Mesendoderm (in vitro differentiated cells): ENCODE measurements at regions not wholly inside any gene's neighbourhood (a gene's known extent, or its start where the extent isn't known, plus 50 kb on each side); places are given as distances from the start of the nearest gene placed in this dataset.

Source experiments
- DNase-seq: peaks from one replicate; pipeline ENCODE4 v3.0.0; 2013
- H2AK5ac ChIP-seq: 2 replicates; pipeline ENCODE4 v1.6.1; 2013; ENCODE audit warnings: low read length, inconsistent platforms
- H2BK120ac ChIP-seq: 2 replicates; pipeline ENCODE4 v1.6.1; 2013; ENCODE audit warnings: low read depth, mild to moderate bottlenecking, low read length, moderate library complexity, mixed read lengths
- H2BK15ac ChIP-seq: replicated peaks from 2 replicates; pipeline ENCODE4 v1.6.1; 2013; ENCODE audit warnings: low read depth, mild to moderate bottlenecking, moderate library complexity
- H2BK5ac ChIP-seq: 2 replicates; pipeline ENCODE4 v1.6.1; 2013; ENCODE audit warnings: low read length, inconsistent platforms
- H3K18ac ChIP-seq: 2 replicates; pipeline ENCODE4 v1.6.1; 2013; ENCODE audit warnings: mild to moderate bottlenecking, low read length, mixed read lengths
- H3K23ac ChIP-seq: one replicate; pipeline ENCODE4 v1.6.1; 2013; ENCODE audit warnings: low read length
- H3K27ac ChIP-seq: 2 replicates; pipeline ENCODE4 v1.5.1; 2013; ENCODE audit warnings: low read depth, mild to moderate bottlenecking, inconsistent platforms, low read length, moderate library complexity
- H3K27me3 ChIP-seq: 2 replicates; pipeline ENCODE4 v1.6.1; 2013; ENCODE audit warnings: low read length, control low read depth, mild to moderate bottlenecking, inconsistent platforms; ENCODE audit not compliant: insufficient read depth, poor library complexity
- H3K36me3 ChIP-seq: 2 replicates; pipeline ENCODE4 v1.6.1; 2013; ENCODE audit warnings: low read length, inconsistent platforms; ENCODE audit not compliant: control insufficient read depth, insufficient read depth
- H3K4ac ChIP-seq: one replicate; pipeline ENCODE4 v1.6.1; 2013; ENCODE audit warnings: low read depth, mild to moderate bottlenecking, low read length, moderate library complexity
- H3K4me1 ChIP-seq: 2 replicates; pipeline ENCODE4 v1.6.1; 2013; ENCODE audit warnings: low read depth, low read length, inconsistent platforms; ENCODE audit not compliant: control insufficient read depth
- H3K4me2 ChIP-seq: 2 replicates; pipeline ENCODE4 v1.6.1; 2013; ENCODE audit warnings: low read length
- H3K4me3 ChIP-seq: 2 replicates; pipeline ENCODE4 v1.5.1; 2013; ENCODE audit warnings: mild to moderate bottlenecking, low read length
- H3K56ac ChIP-seq: one replicate; pipeline ENCODE4 v1.6.1; 2013; ENCODE audit warnings: low read length
- H3K79me1 ChIP-seq: 2 replicates; pipeline ENCODE4 v1.6.1; 2013; ENCODE audit warnings: low read length, inconsistent platforms
- H3K79me2 ChIP-seq: 2 replicates; pipeline ENCODE4 v1.6.1; 2013; ENCODE audit warnings: mild to moderate bottlenecking, low read length; ENCODE audit not compliant: control insufficient read depth, insufficient read depth
- H3K9ac ChIP-seq: 2 replicates; pipeline ENCODE4 v1.6.1; 2013; ENCODE audit warnings: low read length, inconsistent platforms
- H4K5ac ChIP-seq: one replicate; pipeline ENCODE4 v1.6.1; 2013; ENCODE audit warnings: low read length
- H4K8ac ChIP-seq: one replicate; pipeline ENCODE4 v1.6.1; 2013; ENCODE audit warnings: low read depth, mild to moderate bottlenecking, control low read depth, low read length, moderate library complexity
- WGBS: extraction: QIAGEN DNeasy Blood & Tissue Kit; methylation state at CpG from one replicate; pipeline ENCODE4 v1.1.7; 2013; ENCODE audit warnings: low lambda C conversion rate, missing lambda C conversion rate; ENCODE audit not compliant: insufficient coverage; ENCODE audit errors: extremely low coverage; 5-methylcytosine and 5-hydroxymethylcytosine counted together

DNA sequence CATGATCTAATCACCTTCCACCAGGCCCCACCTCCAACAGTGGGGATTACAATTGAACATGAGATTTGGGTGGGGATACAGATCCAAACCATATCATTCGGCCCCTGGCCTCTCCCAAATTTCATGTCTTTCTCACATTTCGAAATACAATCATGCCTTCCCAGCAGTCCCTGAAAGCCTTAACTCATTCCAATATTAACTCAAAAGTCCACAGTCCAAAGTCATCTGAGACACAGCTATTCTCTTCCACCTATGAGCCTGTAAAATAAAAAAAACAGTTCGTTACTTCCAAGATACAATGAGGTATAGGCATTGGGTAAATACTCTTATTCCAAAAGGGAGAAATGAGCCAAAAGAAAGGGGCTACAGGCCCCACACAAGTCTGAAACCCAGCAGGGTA is 222.6 kb downstream of the SOD2 start:
- Histone ChIP-seq H3K4me1 (no peaks in the 10 kb centered on the region), H3K36me3 (no peaks in the 10 kb centered on the region), H2AK5ac (no peak overlapping the region), H3K18ac (no peak overlapping the region), H3K79me1 (no peaks in the 10 kb centered on the region), H2BK120ac (no peak overlapping the region), H3K27me3 (no peaks in the 10 kb centered on the region), H2BK15ac (no peak overlapping the region), H4K8ac (no peak overlapping the region), H3K56ac (no peak overlapping the region), H2BK5ac (no peak overlapping the region), H3K9ac (no peak overlapping the region), H4K5ac (no peak overlapping the region), H3K4ac (no peak overlapping the region), H3K27ac (no peak overlapping the region), H3K4me2 (no peak overlapping the region), H3K4me3 (no peak overlapping the region), H3K23ac (no peak overlapping the region), H3K79me2 (no peaks in the 10 kb centered on the region)
- DNase-seq = no peak
- WGBS = no CpG with 5 or more reads among the region's 3 CpGs

DNA sequence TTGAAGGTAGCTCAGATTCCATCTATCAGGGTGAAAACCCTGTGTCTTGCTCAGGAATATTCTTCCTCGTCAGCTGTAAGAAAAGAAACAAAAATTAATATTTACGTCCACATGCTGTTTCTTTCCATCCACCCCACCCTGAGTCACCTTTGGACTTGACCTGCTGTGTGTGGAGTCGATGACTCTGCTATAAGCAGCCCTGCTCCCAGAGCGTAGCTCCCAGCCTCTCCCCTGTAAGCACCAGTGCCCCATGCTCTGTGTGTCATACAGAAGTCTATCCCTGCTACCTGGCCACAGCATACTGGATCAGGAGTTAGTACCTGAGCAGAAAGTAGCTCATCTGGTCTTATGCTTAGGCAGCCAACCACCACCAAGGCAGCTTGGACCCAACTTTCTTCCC is 223.6 kb downstream of the SOD2 start:
- no peaks in the 10 kb centered on the region for H3K27me3 ChIP-seq
- no peak overlapping the region for H2BK15ac ChIP-seq
- H3K27ac ChIP-seq = no peak overlapping the region
- no peak overlapping the region for H4K8ac ChIP-seq
- H3K36me3 ChIP-seq = no peaks in the 10 kb centered on the region
- H3K79me2 ChIP-seq = no peaks in the 10 kb centered on the region
- H3K4me1 ChIP-seq = no peaks in the 10 kb centered on the region
- H4K5ac ChIP-seq = no peak overlapping the region
- H2BK5ac ChIP-seq = no peak overlapping the region
- H3K4me2 ChIP-seq = no peak overlapping the region
- H2BK120ac ChIP-seq = no peak overlapping the region
- no CpG with 5 or more reads among the region's 4 CpGs for WGBS
- H3K23ac ChIP-seq = no peak overlapping the region
- no peak overlapping the region for H3K9ac ChIP-seq
- H3K18ac ChIP-seq = no peak overlapping the region
- H3K79me1 ChIP-seq = no peaks in the 10 kb centered on the region
- no peak overlapping the region for H3K4ac ChIP-seq
- H2AK5ac ChIP-seq = no peak overlapping the region
- no peak overlapping the region for H3K56ac ChIP-seq
- DNase-seq = no peak
- no peak overlapping the region for H3K4me3 ChIP-seq

DNA sequence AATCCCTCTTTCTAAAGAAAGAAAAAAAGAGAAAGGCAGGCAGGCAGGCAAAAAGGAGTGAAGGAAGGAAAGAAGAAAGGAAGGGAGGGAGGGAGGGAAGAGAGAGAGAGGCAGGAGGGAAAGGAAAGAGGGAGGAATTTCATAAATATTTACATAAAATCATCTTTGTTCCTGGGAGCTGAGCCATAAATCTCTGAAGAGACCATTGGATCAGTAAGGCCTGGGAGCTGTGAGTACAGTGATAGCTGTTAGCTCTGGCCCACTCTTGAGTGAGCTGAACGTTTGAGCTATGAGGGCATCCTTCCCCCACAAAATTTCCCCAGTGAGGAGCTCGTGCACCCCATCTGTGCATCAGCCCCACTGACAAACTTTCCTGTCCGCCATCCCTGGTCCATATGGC is 224.0 kb downstream of the SOD2 start:
- no peaks in the 10 kb centered on the region for H3K4me1 ChIP-seq
- H3K56ac ChIP-seq = no peak overlapping the region
- no peak for DNase-seq
- no peak overlapping the region for H4K5ac ChIP-seq
- H3K27ac ChIP-seq = no peak overlapping the region
- H3K4me2 ChIP-seq = no peak overlapping the region
- H3K36me3 ChIP-seq = no peaks in the 10 kb centered on the region
- H3K79me2 ChIP-seq = no peaks in the 10 kb centered on the region
- no peak overlapping the region for H2BK120ac ChIP-seq
- no peak overlapping the region for H2BK15ac ChIP-seq
- no peak overlapping the region for H2BK5ac ChIP-seq
- H4K8ac ChIP-seq = no peak overlapping the region
- no peak overlapping the region for H3K18ac ChIP-seq
- H2AK5ac ChIP-seq = no peak overlapping the region
- H3K4me3 ChIP-seq = no peak overlapping the region
- H3K4ac ChIP-seq = no peak overlapping the region
- no peaks in the 10 kb centered on the region for H3K27me3 ChIP-seq
- H3K79me1 ChIP-seq = no peaks in the 10 kb centered on the region
- H3K23ac ChIP-seq = no peak overlapping the region
- WGBS = no CpG with 5 or more reads among the region's 3 CpGs
- no peak overlapping the region for H3K9ac ChIP-seq

DNA sequence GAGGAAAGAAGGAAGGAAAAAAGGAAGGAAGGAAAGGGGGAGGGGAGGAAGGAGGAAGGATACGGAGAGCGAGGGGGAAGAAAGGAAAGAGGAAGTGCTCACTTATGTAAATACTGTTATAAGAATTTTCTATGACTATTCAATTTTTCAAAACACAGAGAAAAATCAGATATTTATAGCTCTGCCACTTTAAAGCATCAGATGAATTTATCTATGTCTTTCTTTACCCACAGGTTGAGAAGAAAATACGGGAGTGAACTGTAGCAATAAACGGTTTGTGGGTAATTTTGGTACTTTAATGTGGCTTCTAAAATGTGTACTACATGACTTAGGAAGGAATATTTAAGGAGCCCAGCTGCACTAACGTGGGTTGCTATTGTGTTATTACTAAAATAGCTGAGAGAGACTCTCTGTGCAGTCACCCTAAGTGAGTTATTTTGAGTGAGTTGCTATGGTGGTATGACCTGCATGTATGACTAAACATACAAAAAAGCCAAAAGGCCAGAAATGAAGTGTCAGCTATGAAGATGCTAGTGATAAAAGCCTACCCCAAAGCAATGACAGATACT is 225.5 kb downstream of the SOD2 start:
- Histone ChIP-seq H2BK15ac (no peak overlapping the region), H3K4ac (no peak overlapping the region), H2AK5ac (no peak overlapping the region), H3K23ac (no peak overlapping the region), H3K79me1 (no peaks in the 10 kb centered on the region), H3K4me3 (no peak overlapping the region), H3K9ac (no peak overlapping the region), H2BK120ac (no peak overlapping the region), H3K27me3 (no peaks in the 10 kb centered on the region), H3K36me3 (no peaks in the 10 kb centered on the region), H2BK5ac (no peak overlapping the region), H4K8ac (no peak overlapping the region), H3K4me2 (no peak overlapping the region), H3K18ac (no peak overlapping the region), H4K5ac (no peak overlapping the region), H3K4me1 (no peaks in the 10 kb centered on the region), H3K27ac (no peak overlapping the region), H3K79me2 (no peaks in the 10 kb centered on the region), H3K56ac (no peak overlapping the region)
- DNase-seq = no peak
- 100% methylated on average over 2 of the region's 5 CpGs for WGBS

DNA sequence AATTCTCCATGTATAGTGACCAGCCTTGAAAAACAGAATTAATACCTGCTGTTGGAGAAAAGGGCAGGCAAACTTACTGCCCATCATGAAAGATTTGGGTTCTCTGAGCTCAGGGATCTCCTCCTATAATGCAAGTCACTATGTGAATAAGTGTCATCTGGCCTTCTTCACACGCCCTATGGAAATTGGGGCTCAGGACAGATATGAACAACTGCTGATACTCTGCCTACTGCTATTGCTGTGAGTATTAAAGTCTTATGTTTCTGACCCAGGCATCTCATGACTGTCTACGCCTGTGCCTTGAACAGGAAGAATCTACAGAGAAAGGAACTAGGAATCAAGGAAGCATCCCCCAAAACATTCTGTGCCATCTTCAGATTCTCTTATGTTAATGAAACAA is 226.1 kb downstream of the SOD2 start:
- H3K18ac ChIP-seq = no peak overlapping the region
- no peak overlapping the region for H3K4me2 ChIP-seq
- H2BK5ac ChIP-seq = no peak overlapping the region
- no peaks in the 10 kb centered on the region for H3K27me3 ChIP-seq
- WGBS = no CpG with 5 or more reads among the region's 2 CpGs
- no peak for DNase-seq
- no peak overlapping the region for H3K4ac ChIP-seq
- no peaks in the 10 kb centered on the region for H3K79me1 ChIP-seq
- no peaks in the 10 kb centered on the region for H3K4me1 ChIP-seq
- H2BK120ac ChIP-seq = no peak overlapping the region
- H3K23ac ChIP-seq = no peak overlapping the region
- no peak overlapping the region for H4K8ac ChIP-seq
- no peak overlapping the region for H3K56ac ChIP-seq
- no peak overlapping the region for H2AK5ac ChIP-seq
- no peak overlapping the region for H3K4me3 ChIP-seq
- no peaks in the 10 kb centered on the region for H3K79me2 ChIP-seq
- no peak overlapping the region for H3K9ac ChIP-seq
- no peak overlapping the region for H4K5ac ChIP-seq
- no peaks in the 10 kb centered on the region for H3K36me3 ChIP-seq
- H3K27ac ChIP-seq = no peak overlapping the region
- H2BK15ac ChIP-seq = no peak overlapping the region

DNA sequence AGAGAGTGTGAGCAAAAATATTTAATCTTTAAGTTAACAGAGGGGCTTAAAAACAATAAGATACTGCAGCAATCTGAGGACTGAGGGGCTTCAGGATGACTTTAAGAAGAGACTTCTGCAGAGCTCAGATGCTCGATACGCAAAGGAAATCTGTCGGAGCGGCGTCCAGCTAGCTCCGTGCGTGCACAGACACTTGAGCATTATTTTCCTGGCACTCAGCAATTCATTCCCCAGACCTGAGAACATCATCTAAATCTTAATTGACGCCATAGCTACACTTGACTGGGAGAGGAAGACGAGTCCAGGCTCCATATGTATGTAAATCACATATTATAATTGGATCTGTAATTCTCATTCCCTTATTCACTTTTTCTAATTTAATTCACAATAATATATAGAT is 228.2 kb downstream of the SOD2 start:
- WGBS = no CpG with 5 or more reads among the region's 9 CpGs
- H3K79me1 ChIP-seq = no peaks in the 10 kb centered on the region

More for the DNA sequence above, 228.2 kb downstream of the SOD2 start:
- H3K23ac ChIP-seq = no peak overlapping the region
- H3K4ac ChIP-seq = no peak overlapping the region
- no peak for DNase-seq
- no peak overlapping the region for H3K4me3 ChIP-seq
- no peak overlapping the region for H4K5ac ChIP-seq
- H2AK5ac ChIP-seq = no peak overlapping the region
- H3K56ac ChIP-seq = no peak overlapping the region
- H3K18ac ChIP-seq = no peak overlapping the region
- no peaks in the 10 kb centered on the region for H3K36me3 ChIP-seq
- no peak overlapping the region for H3K4me2 ChIP-seq
- no peaks in the 10 kb centered on the region for H3K79me2 ChIP-seq
- H4K8ac ChIP-seq = no peak overlapping the region
- H2BK15ac ChIP-seq = no peak overlapping the region
- no peak overlapping the region for H3K9ac ChIP-seq
- H3K27me3 ChIP-seq = no peaks in the 10 kb centered on the region
- H2BK5ac ChIP-seq = no peak overlapping the region
- no peaks in the 10 kb centered on the region for H3K4me1 ChIP-seq
- H3K27ac ChIP-seq = no peak overlapping the region
- H2BK120ac ChIP-seq = no peak overlapping the region
